Right lobe of liver (tissue), 4 donors: ENCODE measurements at regions not wholly inside any gene's neighbourhood (a gene's known extent, or its start where the extent isn't known, plus 50 kb on each side); places are given as distances from the start of the nearest gene placed in this dataset.

Experiments used
- CTCF ChIP-seq, 4 donors: fragments of 200-600 bp in 3 of 4; fragments of 450-650 bp in 1 of 4; IDR thresholded peaks; one replicate each; pipeline versions ENCODE4 v1.5.1 to v1.8.0; 2016 to 2022; ENCODE audit warnings: antibody characterized with exemption in 4 of 4, mild to moderate bottlenecking in 2 of 4
- POLR2A ChIP-seq: fragments of 450-650 bp; IDR thresholded peaks from one replicate; pipeline ENCODE4 v1.6.1; 2017; ENCODE audit warnings: antibody characterized with exemption, mild to moderate bottlenecking
- donor health status: DM: no; HTN: no; CAD: no.
- donor health status: DM: no; HTN: no; CAD: no.
- donor health status: DM: no; HTN: yes; CAD: no.

GRCh38 chr2:7694076-7694985, 777.1 kb downstream of the RNF144A start:
- no peak for TF ChIP-seq POLR2A
- no peak for TF ChIP-seq CTCF (IDR thresholded peaks at IDR 0.05)
